ENCODE measurements at regions not wholly inside any gene's neighbourhood (a gene's known extent, or its start where the extent isn't known, plus 50 kb on each side); places are given as distances from the start of the nearest gene placed in this dataset.
"Not testable (repeated sequence)": the region's sequence is repeated elsewhere in the genome, so short reads cannot be mapped to it uniquely, and the experiment has no call there.

DNA sequence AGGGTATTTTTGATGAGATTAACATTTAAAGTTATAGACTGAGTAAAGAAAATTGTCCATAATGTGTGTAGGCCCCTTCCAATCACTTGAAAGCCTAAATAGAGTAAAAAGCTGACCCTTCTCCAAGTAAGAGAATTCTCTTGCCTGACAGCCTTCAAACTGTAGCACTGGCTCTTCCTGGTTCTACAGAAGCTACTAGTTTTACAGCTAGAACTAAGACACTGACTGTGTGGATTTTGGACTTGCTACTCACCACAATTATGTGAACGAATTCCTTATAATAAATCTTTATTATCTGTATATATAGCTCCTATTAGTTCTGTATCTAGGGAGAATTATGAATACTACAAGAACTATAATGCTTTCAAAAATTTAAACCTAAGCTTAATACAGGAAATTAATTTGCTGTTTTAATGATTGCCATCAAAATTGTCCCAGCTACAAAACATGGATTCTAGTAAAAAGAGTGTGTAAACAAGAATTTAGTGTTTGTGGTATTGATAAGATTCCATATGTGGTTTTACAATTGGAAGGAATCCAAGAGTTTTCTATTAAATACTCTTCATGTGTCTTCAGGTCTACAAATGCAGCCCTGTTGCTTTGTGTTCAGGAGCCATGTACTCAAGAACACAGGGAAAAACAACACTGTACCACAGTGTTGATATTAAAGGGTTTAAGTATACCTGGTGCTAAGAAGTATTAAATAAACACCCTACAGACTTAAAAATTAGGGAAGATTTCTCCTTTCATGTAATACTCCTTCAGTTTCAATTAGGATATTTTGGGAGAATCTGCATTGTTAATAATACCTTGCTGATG is 366.5 kb downstream of the CXXC4 start:
- no peak for DNase-seq

DNA sequence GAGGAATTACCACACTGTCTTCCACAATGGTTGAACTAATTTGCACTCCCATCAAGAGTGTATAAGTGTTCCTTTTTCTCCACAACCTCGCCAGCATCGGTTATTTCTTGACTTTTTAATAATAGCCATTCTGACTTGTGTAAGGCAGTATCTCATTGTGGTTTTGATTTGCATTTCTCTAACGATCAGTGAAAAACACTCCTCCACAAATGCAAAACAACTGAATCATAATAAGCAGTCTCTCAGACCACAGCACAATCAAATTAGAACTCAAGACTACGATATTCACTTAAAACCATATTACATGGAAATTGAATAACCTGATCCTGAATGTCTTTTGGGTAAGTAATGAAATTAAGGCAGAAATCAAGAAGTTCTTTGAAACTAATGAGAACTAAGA is 371.7 kb downstream of the CXXC4 start:
- no peak for DNase-seq

DNA sequence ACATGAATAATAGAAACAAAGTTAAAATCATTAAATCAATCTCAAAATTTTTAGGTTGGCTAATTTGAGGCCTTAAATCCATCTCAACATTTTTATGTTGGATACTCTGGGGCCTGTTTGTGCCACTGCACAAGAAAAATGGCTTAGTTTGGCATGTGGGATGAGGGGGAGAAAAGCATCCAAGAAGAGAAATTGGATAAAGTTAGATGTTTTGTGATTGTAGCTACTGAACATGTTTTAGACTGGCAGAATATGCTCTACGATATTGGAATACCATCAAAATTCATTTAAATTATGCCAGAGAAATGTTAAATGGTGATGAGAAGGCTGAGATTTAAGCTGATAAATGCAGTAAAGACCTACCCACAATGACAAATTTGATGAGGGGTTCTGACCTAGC is 376.9 kb downstream of the CXXC4 start:
- no peak for DNase-seq

DNA sequence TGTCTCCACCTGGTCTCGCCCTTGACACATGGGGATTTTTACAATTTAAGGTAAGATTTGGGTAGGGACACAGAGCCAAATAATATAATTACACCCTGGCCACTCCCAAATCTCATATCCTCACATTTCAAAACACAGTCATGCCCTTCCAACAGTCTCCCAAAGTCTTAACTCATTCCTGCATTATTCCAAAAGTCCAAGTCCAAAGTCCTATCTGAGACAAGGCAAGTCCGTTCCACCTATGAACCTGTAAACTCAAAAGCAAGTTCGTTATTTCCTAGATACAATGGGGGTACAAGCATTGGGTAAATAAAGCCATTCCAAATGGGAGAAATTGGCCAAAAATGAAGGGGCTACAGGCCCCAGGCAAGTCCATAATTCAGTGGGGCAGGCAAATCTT is 380.8 kb downstream of the CXXC4 start:
- DNase-seq, result no peak

DNA sequence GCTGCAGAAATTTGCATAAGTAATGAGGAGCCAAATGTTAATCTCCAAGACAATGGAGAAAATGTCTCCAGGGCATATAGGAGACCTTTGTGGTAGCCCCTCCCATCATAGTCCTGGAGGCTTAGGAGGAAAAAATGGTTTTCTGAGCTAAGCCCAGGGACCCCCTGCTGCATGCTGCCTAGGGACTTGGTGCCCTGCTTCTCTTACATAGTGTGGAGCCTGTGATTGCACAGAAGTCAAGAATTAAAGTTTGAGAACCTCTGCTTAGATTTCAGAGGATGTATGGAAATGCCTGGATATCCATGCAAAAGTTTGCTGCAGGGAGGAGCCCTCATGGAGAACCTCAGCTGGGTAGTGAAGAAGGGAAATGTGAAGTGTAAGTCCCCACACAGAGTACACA is 379.4 kb upstream of the TACR3 start:
- DNase-seq, result no peak

DNA sequence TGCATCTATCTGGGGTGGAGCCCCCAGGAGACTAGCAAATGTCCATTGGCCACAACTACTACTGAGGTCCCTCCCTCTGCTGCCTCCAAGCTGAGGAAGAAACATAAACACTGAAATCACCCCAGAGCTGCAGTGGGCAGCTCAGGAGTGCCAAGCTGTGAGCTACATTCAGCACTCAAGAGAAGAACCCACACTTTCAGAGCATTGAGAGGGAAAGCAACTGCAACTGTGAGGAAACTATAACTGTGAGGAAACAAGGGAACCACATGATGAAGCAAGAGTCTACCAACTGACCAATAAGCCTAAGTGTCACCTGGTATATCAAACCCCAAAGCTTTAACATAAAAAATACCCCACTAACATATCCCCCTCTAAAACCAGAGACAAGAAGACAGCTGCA is 373.5 kb upstream of the TACR3 start:
- no peak for DNase-seq

DNA sequence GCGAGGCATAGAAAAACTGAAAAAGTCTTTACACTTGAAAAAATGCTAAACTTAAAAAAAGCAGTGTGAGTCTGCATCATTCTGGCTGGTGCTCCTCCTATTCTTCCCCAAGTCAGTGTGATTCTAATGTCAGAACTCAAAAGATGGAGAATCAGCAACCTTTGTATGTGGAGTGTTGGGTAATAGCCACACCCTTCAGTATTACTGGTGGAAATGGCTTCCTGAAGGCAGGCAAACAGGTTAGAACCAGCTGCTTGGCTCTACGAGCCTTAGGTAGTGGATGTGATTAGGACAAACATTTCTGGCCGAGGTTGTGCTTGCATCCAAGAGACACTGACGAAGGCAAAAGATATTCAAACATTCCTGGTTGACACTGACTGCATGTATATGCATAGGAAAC is 353.4 kb upstream of the TACR3 start:
- no peak for DNase-seq

DNA sequence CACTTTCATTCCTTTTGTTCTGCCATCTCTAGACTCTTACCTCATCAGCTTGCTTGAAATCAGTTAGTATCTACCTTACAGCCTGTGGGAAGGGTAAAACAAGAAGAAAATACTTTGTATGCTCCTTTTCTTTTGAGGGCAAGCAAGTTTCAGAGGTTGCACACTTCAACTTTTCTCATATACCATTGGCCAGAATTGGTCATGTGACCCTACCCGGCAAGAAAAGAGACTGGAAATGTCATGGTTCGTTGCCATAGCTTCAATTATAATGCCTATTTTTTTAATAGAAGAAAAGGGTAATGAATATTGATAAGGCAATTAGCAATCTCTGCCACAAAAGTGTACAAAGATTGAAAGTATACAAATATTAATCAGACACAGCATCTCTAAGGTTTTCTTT is 346.7 kb upstream of the TACR3 start:
- no peak for DNase-seq

DNA sequence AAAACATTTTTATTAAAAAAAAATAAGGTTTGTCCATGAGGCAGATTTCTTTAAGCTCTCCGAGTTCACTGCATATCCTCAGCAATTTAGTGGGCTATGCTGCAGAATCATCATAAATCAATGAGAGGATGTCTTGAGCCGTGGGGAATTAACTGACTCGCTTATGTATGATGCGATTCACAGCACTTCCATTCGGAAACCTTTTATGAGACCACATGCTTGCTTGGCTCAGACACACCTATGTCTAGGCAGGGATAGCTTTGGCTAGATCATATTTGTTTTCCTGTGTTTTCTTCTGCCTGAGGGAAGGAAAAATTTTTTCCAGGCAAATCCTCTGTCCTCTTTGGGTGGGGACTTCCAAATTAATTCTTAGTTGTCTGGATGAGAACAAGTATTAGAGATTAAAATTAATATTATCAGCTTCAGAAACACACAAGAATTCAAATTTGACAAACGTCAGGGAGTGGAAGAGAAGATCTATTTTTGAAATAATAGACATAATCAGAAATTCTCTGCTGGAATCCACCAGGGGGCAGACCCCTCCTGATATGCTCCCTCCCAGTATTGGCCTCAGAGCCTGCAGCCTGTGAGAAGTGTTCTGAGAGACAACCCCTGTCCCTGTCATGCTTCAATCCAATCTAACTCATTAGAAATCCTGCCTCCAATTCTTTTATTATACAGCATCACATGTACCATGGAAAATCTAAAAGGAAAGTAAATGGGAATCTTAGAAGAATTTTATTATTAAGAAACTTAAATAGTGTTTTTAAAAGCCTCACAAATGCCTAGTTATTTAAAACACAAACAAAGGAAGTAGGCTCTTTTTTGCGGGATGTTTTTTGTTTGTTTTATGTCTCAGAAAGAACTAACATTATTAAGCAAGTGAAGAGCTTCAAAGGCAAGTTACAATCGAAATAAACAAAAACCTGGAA is 345.1 kb upstream of the TACR3 start:
- peak; percentile 42 for DNase-seq

DNA sequence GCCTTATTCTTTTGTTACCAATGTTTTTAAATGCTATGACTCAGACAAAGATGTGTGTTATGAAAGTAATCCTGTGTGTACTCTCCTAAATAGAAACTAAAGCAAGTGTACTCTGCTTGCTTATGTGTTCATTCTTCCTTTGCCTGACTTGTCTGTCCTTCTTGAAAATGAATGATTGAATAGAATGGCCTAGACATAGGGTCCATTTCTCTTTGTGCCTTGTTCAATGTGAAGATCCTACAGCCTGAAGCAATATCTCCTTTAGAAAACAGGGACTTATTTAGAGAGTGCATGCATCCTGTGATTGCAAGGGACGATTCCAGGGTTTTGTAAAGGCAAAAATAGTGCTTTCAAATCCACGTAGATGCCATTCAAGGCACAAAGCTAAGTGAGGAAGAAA is 343.6 kb upstream of the TACR3 start:
- DNase-seq, result no peak

DNA sequence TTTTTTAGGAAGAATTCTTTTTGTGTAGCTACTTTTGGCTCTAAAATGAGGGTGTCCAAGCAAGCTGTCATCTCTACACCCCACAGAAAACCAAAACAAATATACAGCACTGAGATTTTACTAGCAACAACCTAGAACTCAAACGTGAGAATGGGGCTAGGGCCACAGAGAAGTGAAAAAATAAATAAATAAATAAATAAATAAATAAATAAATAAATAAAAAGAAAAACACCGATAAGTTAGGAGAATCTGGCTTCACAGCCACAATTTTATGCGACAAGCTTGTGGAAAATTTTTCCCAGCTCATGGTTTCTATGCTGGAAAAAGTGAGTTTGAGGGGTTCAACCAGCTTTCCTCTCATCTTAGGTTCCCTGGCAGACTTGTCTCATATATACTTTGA is 324.6 kb upstream of the TACR3 start:
- DNase-seq, result no peak

DNA sequence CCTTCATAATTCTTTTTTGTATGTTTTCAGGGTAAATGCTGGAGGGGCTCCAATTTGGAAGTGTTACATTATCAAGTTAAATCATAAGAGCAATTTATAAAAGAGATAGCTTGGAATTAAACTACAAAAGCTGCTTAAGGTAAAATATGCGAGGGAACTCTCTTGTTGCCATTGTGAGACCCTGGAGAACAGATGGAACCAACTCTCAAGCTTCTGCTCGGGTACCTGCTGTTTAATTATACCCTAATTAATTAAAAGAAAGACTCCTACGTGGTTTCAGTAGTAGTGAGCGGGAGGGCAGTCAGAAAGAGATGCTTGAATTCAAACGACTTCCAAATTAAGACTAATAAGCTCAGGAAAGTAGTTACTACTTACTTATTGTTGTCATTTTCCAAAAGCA is 313.1 kb upstream of the TACR3 start:
- DNase-seq, result no peak

DNA sequence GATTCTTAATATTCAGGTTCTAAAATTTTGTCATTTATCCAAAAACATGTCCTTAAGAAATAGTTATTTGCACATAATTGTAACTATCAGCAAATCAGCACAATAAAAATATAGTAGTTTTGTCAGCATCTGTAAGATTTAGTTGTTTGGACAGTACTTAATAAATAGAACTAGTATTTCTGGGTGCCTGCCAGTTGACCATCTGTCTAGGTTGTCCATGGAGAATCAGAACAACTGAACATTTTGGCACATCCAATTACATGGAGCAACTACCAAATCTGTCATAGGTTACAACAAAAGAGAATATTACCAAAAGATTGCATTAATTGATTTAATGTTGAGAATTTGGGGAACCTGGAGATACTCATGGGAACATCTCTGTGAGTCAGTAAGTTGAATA is 305.5 kb upstream of the TACR3 start:
- DNase-seq, result no peak

DNA sequence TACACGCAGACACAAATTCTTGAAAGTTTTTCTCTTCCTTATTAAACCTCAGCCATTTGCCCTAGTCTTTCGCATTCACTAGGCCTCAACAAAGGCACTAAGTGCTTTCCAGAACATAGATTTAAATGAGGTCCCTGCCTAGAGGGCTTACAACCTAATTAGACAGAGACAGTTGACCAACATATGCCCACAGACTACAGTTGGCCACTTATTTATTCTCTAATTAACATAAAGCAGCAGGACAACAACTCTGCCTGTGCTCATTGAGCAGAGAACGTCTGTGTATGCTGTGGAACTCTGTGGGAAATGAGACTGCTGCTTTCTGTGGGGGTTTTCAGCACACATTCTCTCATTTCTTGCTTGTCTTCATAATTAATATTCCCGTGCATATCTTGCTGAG is 303.0 kb upstream of the TACR3 start:
- DNase-seq, result no peak

DNA sequence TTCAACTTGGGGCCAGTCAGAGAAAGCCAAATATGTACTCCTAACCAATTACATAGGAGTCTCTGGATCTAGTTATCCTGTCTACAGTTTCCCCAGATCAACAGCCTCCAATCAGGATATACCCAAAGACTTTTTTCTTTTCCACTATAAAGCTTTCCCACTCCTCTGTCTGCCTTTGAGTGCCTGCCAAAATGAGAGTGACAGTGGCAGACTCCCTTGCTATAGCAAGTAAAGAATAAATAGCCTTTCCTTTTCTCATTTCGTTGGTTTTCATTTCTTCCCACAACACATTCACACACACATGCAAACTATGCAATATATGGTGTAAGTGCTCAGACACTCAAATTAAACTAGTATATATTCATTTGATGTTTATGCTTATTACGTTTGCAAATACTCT is 302.4 kb upstream of the TACR3 start:
- no peak for DNase-seq

DNA sequence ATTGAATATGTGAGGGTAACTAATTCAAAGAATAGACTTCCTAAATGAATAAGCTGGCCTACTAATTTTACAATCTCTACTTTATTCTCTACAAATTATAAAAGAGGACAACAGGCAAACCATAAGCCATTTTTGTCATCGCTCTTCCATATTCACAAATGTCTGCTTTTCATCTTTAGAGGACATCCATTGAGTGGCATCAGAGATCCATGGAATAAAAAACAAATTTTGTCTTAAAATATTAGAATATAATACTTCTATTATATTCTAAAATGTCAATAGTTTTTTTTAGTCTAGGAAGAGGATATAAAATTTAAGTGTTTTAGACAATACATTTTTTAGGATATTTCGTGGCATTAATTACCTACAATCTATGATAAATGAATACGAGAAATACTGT is 300.9 kb upstream of the TACR3 start:
- DNase-seq, result no peak

DNA sequence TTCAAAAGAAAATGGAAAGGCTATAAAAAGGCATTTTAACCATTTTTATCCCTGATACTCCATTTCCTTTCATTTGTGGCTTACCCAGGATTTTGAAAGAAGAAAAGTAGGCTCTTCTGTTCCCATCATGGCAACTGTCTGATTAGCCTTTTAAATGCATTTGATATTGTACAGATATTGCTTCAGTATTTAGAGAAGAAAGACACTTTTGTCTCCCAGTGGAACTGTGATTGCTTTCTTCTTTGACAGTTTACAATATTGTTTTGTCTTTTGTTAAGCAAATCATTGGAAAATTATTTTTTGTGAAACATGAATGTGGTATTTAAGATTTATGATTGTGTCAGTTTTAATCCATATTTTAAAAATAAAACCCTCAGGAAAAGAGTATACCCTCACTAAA is 297.4 kb upstream of the TACR3 start:
- DNase-seq, result no peak

DNA sequence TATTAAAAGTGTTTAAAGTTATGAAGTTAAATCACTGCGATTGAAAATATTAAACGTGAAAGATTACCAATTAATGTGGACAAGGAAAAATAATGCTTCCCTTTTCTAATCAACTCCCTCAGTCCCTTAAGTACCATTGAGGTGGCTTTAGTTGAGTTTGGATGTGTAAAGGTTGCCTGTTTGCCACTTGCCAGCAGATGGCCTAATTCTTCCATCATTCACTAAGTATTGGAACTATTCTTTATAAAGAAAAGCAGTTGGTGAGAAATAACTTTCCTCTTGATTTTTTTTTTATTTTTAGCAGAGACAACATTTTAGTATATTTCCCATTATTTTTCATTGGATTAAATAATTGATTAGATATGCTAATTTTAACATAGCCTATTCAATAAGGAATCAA is 295.9 kb upstream of the TACR3 start:
- DNase-seq, result no peak

DNA sequence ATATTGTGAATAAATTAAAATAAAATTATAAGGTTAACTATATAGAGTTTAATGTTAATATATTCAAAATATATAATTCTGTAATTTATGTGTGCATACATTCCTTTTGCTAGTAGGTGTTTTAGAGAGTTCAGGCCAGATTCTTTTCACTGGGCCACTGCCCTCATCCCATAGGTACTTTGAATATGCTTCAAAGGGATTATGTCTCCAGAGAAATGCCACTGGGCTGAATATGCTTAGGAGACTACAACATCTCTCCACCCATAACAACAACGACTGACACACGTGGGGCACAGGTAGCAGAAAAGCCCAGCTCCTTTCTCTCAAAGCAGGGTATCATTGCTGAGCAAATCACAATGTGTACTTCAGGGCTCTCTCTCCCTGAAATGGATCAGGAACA is 290.9 kb upstream of the TACR3 start:
- no peak for DNase-seq

DNA sequence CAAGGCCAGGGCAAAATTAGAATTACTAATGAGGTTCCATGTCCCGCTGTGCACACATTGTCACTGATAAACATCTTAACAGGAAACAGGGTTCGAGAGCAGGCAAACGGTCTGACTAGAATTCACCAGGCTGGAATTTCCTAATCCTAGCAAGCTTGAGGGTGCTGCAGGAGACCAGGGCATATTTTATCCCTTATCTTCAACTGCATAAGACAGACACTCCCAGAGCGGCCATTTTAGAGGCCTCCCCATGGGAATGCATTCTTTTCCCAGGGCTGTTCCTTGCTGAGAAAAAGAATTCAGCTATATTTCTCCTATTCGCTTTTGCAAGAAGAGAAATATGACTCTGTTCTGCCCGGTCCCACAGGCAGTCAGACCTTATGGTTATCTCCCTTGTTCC is 282.5 kb upstream of the TACR3 start:
- not testable (repeated sequence) for DNase-seq

DNA sequence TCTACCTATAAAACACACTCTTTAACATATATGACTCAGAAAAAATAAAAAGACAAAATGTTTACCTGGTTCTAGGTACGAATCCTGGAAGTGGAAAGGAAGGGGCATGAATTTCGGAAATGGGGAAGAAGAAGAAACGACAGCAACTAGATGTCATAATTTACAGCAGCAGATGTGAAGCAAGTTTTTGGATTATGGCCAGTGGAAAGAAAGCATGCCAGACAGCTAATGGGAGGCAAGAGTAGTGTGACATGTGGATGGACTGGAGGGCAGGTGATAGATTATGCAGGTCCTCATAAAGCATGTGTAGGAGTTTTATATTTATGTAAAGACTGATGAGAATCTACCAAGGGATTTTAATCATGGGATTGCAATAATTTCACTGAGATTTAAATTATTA is 279.0 kb upstream of the TACR3 start:
- no peak for DNase-seq

DNA sequence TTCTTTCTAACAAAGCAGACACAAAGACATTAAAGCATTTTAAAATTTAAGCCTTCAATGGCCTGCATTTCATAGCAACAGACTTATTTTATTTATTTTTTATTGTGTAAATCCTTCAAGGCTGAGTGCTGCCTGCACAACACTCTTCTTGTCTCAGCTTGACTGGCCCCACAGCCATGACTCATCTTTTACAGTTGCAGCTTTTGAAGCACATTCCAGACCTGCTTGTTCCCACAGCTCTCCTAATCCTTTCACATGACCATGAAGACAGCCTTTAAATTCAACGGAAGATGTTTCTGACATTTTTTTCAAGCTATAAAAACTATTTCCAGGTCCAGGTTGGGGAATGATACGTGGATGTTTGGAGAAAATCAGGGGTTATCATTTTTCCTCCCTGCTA is 276.9 kb upstream of the TACR3 start:
- DNase-seq, result no peak

DNA sequence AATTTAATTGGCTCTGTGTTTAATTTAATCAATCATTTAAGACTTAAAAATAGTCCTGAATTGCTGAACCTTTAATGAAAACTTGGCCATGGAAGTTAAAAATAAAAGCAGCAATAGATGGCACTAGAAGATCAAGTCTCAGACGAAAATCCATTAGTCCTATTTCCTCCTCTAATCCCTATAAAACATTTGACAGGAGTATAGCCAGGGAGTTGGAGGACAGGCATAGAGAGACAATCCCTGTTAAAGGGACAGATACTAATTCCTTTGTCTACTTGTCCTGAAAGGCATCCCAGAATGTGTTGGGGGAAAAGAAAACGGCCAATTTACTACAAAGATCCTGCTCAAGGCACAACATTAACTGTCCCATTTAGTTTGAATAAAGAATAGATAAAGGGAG is 276.3 kb upstream of the TACR3 start:
- DNase-seq, result no peak

DNA sequence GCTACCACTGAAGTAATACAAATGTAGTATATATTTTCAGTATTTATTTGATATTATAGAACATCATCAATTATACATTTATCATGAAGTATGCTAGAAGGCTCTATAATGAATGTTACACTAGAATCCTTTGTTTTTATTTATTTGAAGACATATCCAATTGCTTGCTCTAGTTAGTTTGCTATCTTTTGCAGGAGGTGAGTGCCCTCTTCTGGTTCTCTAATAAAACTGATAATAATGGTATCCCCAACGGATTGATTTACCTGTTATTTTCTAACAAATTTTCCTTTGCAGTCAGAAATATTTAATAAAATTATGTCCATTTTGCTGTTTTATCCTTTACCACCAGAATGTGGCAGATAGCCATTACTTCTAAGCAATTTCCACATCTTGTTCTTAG is 274.3 kb upstream of the TACR3 start:
- no peak for DNase-seq
